Activated CD8-positive, alpha-beta T cell treated with anti-CD3 and anti-CD28 coated beads, Interleukin-2, amount 10 ng/mL, durations not matched to agents 7 days and 5 days (primary cell): ENCODE measurements at regions not wholly inside any gene's neighbourhood (a gene's known extent, or its start where the extent isn't known, plus 50 kb on each side); places are given as distances from the start of the nearest gene placed in this dataset.
A peak's percentile ranks its signal among the peaks of the same experiment; 100 is the strongest.

ENCODE experiments used
- ATAC-seq: fragments of 150-1000 bp; cut with Tn5 transposase; one replicate; pipeline ENCODE4 v1.10.0; 2021; ENCODE audit warnings: moderate library complexity
- CTCF ChIA-PET: fragments of 350-600 bp; sonication (Branson Sonifier 250); formaldehyde crosslinking; loops from one replicate; lab custom pipeline; 2021; ENCODE audit warnings: antibody characterized with exemption; lab: Charles Lee
- POLR2A ChIA-PET: fragments of 350-600 bp; sonication (Branson Sonifier 250); formaldehyde crosslinking; loops from one replicate; lab custom pipeline; 2021; ENCODE audit warnings: antibody characterized with exemption; lab: Charles Lee
- DNase-seq: peaks from one replicate; pipeline ENCODE4 v3.0.0-alpha.2; 2020
- H3K27ac Mint-ChIP-seq: one replicate; pipeline ENCODE4 v1.8.0; 2021; ENCODE audit warnings: mild to moderate bottlenecking, mixed read lengths
- H3K27me3 Mint-ChIP-seq: one replicate; pipeline ENCODE4 v1.8.0; 2021; ENCODE audit warnings: low read depth, mixed read lengths
- H3K36me3 Mint-ChIP-seq: one replicate; pipeline ENCODE4 v1.8.0; 2021; ENCODE audit warnings: low read depth, mixed read lengths
- H3K4me1 Mint-ChIP-seq: one replicate; pipeline ENCODE4 v1.8.0; 2021; ENCODE audit warnings: low read depth, mixed read lengths
- H3K4me3 Mint-ChIP-seq: one replicate; pipeline ENCODE4 v1.8.0; 2021; ENCODE audit warnings: mild to moderate bottlenecking, mixed read lengths
- H3K9me3 Mint-ChIP-seq: one replicate; pipeline ENCODE4 v1.8.0; 2022; ENCODE audit warnings: mixed read lengths; ENCODE audit not compliant: insufficient read depth

DNA sequence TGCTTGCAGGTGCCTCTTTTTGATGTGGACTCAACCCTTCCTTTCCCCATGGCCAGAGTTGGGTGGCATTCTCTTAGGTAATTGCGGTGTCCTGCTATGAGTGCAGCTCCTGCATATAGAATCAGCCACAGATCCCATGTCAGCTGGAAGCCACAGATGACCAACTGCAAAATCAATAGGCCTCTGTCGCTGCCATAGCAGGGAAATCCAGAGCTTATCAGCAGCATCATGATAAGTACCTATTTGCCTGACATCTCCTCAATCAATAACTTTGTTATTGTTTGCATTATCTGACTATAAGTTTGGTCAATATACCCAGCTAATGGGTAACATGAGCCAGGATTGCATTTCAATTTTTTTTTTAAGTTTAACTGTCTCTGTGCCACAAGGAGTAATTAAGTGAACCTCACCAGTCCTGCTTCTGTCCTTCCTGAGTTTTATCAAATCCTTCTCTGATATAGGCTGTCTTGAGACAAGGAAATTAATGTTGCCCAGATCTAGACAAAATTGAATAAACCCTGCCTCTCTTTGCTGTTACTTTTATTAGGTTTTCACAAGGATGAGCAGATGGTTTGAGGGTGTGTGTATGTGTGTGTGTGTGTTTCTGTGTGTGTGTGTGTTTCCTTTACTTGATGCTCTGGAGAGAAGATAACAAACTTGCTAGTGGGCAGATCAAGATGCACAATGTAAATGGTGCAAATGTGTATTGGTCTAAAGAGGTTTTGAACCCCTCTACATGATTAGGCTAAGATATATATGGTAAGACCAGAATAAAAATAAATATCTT, 59.6 kb upstream of the CREB1 start:
- ATAC-seq: no peak
- ChIA-PET POLR2A (interaction anchor here (2.2 kb wide), 1 partner anchor 304 kb away, joined by 5 read pairs; the partner anchor contains the start of gene KLF7), CTCF (interaction anchor here (0.7 kb wide), 1 partner anchor 670 kb away, joined by 3 read pairs; no protein-coding TSS in a partner anchor)
- no peaks in the 10 kb centered on the region for H3K36me3 Mint-ChIP-seq
- peaks cover 25% of the 10 kb centered on the region for H3K4me1 Mint-ChIP-seq
- no peak overlapping the region for H3K4me3 Mint-ChIP-seq
- peaks cover 2% of the 10 kb centered on the region for H3K27me3 Mint-ChIP-seq
- H3K27ac Mint-ChIP-seq: no peak overlapping the region
- H3K9me3 Mint-ChIP-seq: no peaks in the 10 kb centered on the region
- DNase-seq: no peak

DNA sequence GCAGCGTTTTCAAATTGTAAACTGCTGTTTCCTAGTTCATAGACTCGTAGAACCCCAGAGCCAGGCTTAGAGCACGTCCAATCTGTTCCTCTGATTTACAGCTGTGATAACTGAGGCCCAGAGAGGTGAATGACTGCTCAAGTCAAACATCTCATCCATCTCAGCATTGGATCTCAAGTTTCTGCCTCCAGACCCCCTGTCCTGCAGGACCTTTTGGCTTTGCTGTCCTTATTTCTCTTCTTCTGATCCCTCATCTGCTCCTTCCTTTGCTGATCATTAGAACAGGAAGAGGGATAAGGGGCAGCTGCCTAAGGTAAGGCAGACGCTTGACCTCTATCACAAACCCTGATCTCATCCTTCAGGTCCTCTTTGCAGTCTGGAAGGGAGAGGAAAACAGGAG, 58.5 kb upstream of the CREB1 start:
- CTCF ChIA-PET: interaction anchor here (3.6 kb wide), 1 partner anchor 671 kb away, joined by 55 read pairs; no protein-coding TSS in a partner anchor
- H3K36me3 Mint-ChIP-seq: no peaks in the 10 kb centered on the region
- H3K27ac Mint-ChIP-seq: no peak overlapping the region
- H3K4me3 Mint-ChIP-seq: no peak overlapping the region
- ATAC-seq (no peak), DNase-seq (no peak)
- POLR2A ChIA-PET: interaction anchor here (2.2 kb wide), 1 partner anchor 305 kb away, joined by 5 read pairs; the partner anchor contains the start of gene KLF7
- H3K4me1 Mint-ChIP-seq: peaks cover 30% of the 10 kb centered on the region
- peaks cover 2% of the 10 kb centered on the region for H3K27me3 Mint-ChIP-seq
- no peaks in the 10 kb centered on the region for H3K9me3 Mint-ChIP-seq

DNA sequence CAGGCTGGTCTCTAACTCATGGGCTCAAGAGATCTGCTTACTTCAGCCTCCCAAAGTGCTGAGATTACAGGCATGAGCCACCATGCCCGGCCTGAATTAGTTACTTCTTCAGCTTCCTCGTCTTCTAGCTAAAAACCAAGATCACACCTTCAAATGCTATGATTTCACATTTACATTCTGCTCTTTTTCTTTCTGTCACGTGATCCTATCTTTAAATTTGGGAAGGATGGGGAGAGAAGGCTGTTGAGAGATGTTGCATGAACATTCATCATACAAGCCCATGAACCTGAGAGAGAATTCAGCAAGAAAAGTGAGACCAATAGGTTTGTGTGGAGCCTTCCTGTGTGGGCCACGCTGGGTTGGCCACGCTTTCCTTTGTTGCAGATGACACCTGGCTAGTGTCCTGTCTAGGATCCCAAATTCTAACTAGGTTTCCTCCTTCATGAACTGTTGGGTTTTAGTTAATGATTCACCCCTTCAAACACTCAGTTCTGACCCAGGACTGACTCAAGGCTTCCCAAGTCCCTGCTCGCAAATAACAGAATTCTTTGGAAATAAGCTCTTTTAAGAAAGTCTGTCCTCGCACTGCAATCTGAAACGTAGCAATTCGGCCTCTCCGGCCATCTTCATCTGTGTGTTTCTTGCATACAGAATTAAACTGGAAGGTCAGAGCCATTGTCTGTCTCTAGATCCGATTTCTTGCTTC, 57.3 kb upstream of the CREB1 start:
- Mint-ChIP-seq H3K27ac (no peak overlapping the region), H3K4me1 (peaks cover 29% of the 10 kb centered on the region), H3K4me3 (no peak overlapping the region), H3K9me3 (no peaks in the 10 kb centered on the region), H3K36me3 (no peaks in the 10 kb centered on the region), H3K27me3 (peaks cover 2% of the 10 kb centered on the region)
- ATAC-seq: no peak
- no peak for DNase-seq
- ChIA-PET POLR2A (interaction anchor here (1.0 kb wide), 2 partner anchors 307 to 329 kb away, joined by 3 to 4 read pairs; partner anchors contain the start of gene KLF7), CTCF (interaction anchor here (0.7 to 3.6 kb wide), 31 partner anchors 19 to 916 kb away, joined by 3 to 55 read pairs (median 5); no protein-coding TSS in a partner anchor)

DNA sequence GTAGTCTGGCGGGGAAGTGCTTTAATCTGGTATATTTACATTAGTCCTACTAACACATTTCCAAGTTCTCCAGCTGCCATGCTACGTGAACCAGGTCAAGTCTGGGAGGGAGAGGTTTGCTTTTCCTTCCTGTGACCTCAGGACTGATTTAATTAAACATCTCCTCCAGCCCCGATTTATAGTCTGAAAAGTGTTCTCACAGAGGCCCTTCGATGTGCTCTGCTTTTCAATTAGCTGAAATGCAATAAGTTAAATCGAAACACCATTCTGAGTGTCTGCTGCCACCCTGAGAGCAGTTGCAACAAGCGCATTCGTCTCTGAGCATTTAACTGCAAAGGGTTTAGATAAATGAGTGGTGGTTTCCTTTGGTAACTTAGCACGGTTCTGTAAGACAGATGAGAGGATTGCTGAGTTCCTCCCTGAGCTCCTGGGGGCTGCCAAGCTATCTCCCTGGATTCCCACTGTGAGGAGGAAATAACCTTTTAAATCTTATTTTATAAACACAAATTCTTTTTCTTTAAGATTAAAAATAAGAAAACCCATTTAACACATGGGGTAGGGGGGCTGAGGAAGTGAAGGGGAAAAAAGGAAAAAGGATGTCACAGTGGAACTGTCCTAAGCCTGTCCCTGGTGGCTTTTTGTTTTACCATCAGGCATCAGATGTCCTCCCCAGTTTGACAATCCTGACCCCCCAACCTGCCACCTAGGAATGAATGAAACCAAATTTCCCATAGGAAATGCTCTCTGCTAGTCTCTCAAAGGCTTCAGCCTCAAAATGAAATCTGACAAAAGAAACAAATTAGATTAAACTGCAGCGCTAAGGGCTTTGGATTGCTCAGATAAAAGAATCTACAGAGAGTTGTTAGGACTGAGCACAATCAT, 56.5 kb upstream of the CREB1 start:
- H3K27ac Mint-ChIP-seq: no peak overlapping the region

DNA sequence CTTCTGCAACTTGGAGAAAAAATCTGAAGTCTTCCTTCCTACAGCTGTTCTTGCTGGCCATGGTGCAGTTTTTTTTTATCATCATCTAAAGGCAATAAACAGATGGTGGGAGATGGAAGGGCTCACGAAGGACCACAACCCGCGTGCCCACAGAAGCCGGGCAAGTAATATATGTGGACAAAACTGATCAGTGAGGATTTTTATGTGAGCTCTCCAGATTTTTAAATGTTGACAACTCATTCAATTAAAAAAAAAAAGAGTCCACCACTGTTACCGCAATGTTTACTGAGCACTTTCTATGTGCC, 55.9 kb upstream of the CREB1 start:
- Mint-ChIP-seq H3K27ac (no peak overlapping the region), H3K27me3 (peaks cover 2% of the 10 kb centered on the region), H3K4me3 (no peak overlapping the region), H3K36me3 (no peaks in the 10 kb centered on the region), H3K4me1 (peaks cover 28% of the 10 kb centered on the region), H3K9me3 (no peaks in the 10 kb centered on the region)
- ChIA-PET POLR2A (no interaction called here), CTCF (interaction anchor here (0.7 to 3.6 kb wide), 27 partner anchors 29 to 917 kb away, joined by 3 to 55 read pairs (median 4); partner anchors contain the start of genes FASTKD2, KLF7 and MDH1B)
- DNase-seq (no peak), ATAC-seq (no peak)

More for the DNA sequence above, 56.5 kb upstream of the CREB1 start:
- ATAC-seq (peak; percentile 72), DNase-seq (peak; percentile 67)
- Mint-ChIP-seq H3K4me1 (peaks cover 22% of the 10 kb centered on the region), H3K27me3 (peaks cover 2% of the 10 kb centered on the region), H3K4me3 (no peak overlapping the region), H3K36me3 (no peaks in the 10 kb centered on the region), H3K9me3 (no peaks in the 10 kb centered on the region)
- ChIA-PET POLR2A (interaction anchor here (1.0 kb wide), 2 partner anchors 308 to 330 kb away, joined by 3 to 4 read pairs; partner anchors contain the start of gene KLF7), CTCF (interaction anchor here (0.7 to 3.6 kb wide), 38 partner anchors 19 to 916 kb away, joined by 3 to 55 read pairs (median 4); partner anchors contain the start of genes FASTKD2, KLF7 and MDH1B)

DNA sequence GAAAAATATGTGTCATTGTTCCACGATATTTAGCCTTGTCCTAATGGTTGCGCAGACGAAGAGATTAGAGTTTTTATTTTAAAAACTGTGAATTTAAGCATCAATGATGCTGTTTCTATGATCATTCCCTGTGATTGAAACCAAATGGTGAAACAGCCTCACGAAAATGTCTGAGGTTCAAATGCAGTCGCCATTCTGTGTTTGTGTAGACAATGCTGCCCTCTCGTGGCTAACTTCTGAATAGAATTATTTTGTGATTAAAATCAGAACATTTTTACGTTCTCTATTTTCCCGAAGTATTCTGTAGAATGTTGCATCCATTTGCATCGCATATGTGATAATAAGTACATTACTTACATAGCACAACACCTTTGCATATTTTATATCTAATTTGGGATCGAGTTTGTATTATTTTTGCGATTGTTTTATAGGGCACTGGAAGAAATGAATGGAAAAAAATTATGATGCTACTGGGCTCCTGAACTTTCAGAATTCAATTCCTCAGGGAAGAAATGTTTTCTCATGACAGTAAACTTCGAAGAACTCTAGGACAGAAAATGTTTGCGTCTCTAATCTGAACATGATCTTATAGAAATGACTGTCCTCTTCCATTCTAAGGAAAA, 54.8 kb upstream of the CREB1 start:
- H3K27ac Mint-ChIP-seq: no peak overlapping the region
- POLR2A ChIA-PET: no interaction called here
- peaks cover 2% of the 10 kb centered on the region for H3K27me3 Mint-ChIP-seq
- DNase-seq (peak; percentile 67), ATAC-seq (peak; percentile 37)
- H3K36me3 Mint-ChIP-seq: no peaks in the 10 kb centered on the region
- CTCF ChIA-PET: interaction anchor here (2.0 kb wide), 1 partner anchor 428 kb away, joined by 5 read pairs; no protein-coding TSS in a partner anchor
- H3K4me3 Mint-ChIP-seq: no peak overlapping the region
- H3K4me1 Mint-ChIP-seq: peaks cover 37% of the 10 kb centered on the region
- H3K9me3 Mint-ChIP-seq: no peaks in the 10 kb centered on the region

DNA sequence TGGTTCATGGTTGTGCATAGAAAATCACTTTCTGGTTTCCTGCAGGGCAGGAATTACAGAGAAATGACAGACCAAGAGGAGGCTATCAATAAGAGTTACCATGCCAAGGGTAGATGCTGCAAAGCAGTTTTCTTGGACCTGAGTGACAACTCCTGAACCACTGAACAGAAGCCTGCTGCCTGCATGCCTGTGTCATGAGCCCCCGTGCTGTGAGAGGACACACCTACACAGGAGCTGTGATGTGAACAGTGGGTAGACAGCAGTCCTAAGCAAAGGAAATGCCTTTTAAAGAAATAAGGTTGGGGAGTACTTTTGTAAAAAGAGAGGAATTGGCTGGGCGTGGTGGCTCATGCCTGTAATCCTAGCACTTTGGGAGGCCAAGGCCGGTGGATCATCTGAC, 54.2 kb upstream of the CREB1 start:
- Mint-ChIP-seq H3K4me1 (peaks cover 37% of the 10 kb centered on the region), H3K9me3 (no peaks in the 10 kb centered on the region), H3K36me3 (no peaks in the 10 kb centered on the region), H3K27ac (no peak overlapping the region), H3K27me3 (peaks cover 2% of the 10 kb centered on the region), H3K4me3 (no peak overlapping the region)
- ChIA-PET CTCF (interaction anchor here (0.6 to 3.0 kb wide), 6 partner anchors 26 to 1496 kb away, joined by 3 to 21 read pairs (median 4); no protein-coding TSS in a partner anchor), POLR2A (no interaction called here)
- DNase-seq (no peak), ATAC-seq (peak; percentile 31)

DNA sequence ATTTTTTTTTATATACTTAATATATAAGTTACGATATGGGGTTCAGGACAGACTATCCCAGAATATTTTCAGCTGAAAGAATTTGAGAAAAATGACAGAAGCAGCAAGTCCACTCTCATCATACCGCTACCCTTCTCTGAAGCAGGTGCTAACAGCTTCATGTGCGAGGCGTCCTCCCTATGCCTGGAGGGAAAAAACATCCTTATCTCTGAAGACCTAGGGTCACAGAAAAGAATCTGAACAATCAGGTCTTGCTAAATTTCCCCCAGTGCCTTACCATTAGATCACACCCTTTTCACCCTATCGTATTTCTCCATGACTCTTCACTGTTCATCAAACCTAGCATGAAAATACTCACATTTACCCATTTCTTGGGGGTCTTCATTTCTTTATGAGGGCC, 51.9 kb upstream of the CREB1 start:
- POLR2A ChIA-PET: no interaction called here
- peaks cover 35% of the 10 kb centered on the region for H3K4me1 Mint-ChIP-seq
- peaks cover 2% of the 10 kb centered on the region for H3K27me3 Mint-ChIP-seq
- ATAC-seq (no peak), DNase-seq (no peak)
- no peaks in the 10 kb centered on the region for H3K9me3 Mint-ChIP-seq
- H3K4me3 Mint-ChIP-seq: no peak overlapping the region
- CTCF ChIA-PET: interaction anchor here (1.0 to 3.0 kb wide), 4 partner anchors 334 to 677 kb away, joined by 3 to 21 read pairs (median 6); no protein-coding TSS in a partner anchor
- H3K36me3 Mint-ChIP-seq: no peaks in the 10 kb centered on the region
- no peak overlapping the region for H3K27ac Mint-ChIP-seq

DNA sequence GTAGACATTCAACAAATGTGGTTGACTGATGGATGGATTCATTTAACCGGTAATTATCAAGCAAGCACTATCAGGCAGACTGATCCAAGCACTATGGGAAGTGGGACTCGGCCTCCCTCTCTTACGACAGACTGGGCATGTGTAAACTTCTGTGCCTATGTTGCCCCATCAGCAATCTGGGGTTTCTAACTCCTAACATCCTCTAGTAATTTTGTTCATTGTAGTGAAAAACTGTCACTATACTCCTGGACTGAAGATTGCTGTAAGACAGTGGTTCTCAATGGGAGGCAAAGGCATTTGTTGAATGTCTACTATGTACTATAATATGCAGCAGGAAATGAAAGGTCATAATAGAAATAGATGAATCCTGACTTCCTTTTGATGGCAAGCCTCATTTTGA, 51.2 kb upstream of the CREB1 start:
- Mint-ChIP-seq H3K9me3 (no peaks in the 10 kb centered on the region), H3K4me1 (peaks cover 30% of the 10 kb centered on the region), H3K36me3 (no peaks in the 10 kb centered on the region), H3K27me3 (no peaks in the 10 kb centered on the region), H3K4me3 (no peak overlapping the region), H3K27ac (no peak overlapping the region)
- ChIA-PET CTCF (no interaction called here), POLR2A (no interaction called here)
- no peak for DNase-seq
- no peak for ATAC-seq

DNA sequence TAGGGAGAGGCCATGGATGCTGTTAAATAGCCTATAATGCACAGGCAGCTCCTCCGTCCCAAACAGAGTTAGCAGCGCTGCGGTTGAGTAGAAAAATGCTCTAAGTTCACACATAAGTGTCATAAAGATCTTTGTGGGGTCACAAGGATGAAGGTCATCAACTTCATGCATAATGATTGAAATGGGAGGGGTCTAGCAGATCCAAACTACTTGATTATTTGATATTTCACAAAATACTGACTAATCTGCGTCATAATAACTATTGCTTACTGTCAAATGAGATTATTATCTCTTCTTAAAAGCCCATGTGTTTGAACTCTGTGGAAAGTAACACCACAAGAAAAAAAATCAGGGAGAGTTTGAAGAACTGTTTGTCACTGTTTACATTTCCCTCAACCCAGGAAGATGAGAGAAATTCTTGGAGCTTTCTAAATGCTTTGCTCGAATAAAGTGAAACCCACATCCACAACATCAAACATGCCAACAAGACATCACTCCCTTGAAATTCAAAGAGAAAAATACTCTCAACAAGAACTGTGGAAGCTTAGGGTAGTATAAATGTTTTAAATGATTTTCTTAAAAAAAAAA, 50.5 kb upstream of the CREB1 start:
- ChIA-PET CTCF (no interaction called here), POLR2A (no interaction called here)
- ATAC-seq (no peak), DNase-seq (no peak)
- Mint-ChIP-seq H3K27me3 (no peaks in the 10 kb centered on the region), H3K36me3 (no peaks in the 10 kb centered on the region), H3K4me3 (no peak overlapping the region), H3K27ac (no peak overlapping the region), H3K4me1 (peaks cover 27% of the 10 kb centered on the region), H3K9me3 (no peaks in the 10 kb centered on the region)
